ENCODE measurements at regions not wholly inside any gene's neighbourhood (a gene's known extent, or its start where the extent isn't known, plus 50 kb on each side); places are given as distances from the start of the nearest gene placed in this dataset.

DNA sequence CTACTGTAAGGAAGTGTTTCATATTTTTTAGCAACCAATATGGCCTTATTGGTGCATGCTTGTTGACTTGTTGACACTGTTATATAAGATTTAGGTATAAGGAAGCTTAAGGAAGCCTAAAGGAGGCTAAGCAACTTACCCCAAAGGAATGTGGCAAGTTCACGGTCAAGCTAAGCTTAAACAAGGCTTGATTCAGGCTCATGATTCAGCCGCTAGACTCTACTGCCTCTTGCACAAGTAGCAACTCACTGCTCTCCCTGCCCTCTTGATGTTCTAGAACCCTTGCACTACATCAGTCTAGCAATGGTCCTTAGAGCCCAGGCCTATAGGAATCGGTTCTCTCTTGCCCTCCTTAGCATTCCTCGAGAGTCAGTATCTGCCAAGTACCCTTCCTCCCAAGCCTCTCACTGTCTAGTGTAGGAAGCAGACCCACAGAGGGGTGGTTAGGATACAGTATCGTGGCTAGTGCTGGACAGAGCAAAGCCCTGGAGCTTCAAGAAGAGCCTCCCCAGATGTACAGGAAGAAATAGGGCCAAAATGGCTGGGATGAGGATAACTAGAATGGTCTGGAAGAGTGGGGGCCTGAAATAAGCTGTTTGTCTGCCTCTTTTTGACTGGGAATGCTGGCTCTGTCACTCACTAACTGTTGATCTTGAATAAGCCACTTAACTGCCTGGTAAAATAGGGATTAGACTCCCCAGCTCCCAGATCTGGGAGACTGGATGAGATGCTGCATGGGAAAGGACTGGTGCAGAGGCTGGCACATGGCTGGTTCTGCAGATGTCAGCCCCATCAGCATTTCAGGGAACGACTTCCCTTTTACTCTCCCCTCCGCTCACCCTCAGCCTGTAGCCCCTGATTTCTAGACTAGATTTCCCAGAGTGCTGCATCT is 122.2 kb downstream of the NAV1 start:
- TF ChIP-seq CTCF (conservative IDR thresholded peaks at IDR 0.05) (no peak), EZH2 (IDR thresholded peaks at IDR 0.05; ENCODE audit: low read depth) (no peak)
